ENCODE measurements at regions not wholly inside any gene's neighbourhood (a gene's known extent, or its start where the extent isn't known, plus 50 kb on each side); places are given as distances from the start of the nearest gene placed in this dataset.

GRCh38 chr4:180398564-180398963 lies 1844.6 kb upstream of the TENM3 start:
- TF ChIP-seq POLR2A (IDR thresholded peaks at IDR 0.05; ENCODE audit: low read length) = no peak
- no peak for TF ChIP-seq GATA1 (IDR thresholded peaks at IDR 0.05; ENCODE audit: low read depth, low read length)

Data from erythroblast (primary cell).